ENCODE measurements at regions not wholly inside any gene's neighbourhood (a gene's known extent, or its start where the extent isn't known, plus 50 kb on each side); places are given as distances from the start of the nearest gene placed in this dataset.

DNA sequence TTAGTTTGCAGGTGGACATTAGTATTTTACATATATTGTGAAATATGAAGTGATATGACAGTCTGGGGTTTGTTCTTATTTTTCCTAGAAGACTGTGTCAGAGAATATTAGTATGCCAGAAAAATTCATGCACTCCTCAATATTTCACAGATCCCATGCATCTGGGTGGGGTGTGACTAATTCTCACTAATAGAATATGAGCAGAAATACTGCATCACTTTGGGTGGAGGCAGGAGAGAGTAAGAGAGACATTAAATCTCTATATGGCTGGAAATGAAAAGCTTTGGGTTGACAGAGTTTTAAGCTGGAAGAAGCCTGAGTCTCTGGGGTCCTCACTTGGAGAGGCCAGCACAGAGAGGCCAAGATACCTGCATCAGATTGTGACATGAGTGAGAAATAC lies 101.3 kb upstream of the DPH6 start:
- TF ChIP-seq, protein P1, sequence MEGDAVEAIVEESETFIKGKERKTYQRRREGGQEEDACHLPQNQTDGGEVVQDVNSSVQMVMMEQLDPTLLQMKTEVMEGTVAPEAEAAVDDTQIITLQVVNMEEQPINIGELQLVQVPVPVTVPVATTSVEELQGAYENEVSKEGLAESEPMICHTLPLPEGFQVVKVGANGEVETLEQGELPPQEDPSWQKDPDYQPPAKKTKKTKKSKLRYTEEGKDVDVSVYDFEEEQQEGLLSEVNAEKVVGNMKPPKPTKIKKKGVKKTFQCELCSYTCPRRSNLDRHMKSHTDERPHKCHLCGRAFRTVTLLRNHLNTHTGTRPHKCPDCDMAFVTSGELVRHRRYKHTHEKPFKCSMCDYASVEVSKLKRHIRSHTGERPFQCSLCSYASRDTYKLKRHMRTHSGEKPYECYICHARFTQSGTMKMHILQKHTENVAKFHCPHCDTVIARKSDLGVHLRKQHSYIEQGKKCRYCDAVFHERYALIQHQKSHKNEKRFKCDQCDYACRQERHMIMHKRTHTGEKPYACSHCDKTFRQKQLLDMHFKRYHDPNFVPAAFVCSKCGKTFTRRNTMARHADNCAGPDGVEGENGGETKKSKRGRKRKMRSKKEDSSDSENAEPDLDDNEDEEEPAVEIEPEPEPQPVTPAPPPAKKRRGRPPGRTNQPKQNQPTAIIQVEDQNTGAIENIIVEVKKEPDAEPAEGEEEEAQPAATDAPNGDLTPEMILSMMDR (IDR thresholded peaks at IDR 0.05; ENCODE audit: insufficient read depth, low read length, poor library complexity, severe bottlenecking), result no peak
- H3K36me3 ChIP-seq (ENCODE audit: control insufficient read depth, insufficient read depth, low read length), result no peaks in the 10 kb centered on the region
- no peak overlapping the region for H3K4me3 ChIP-seq (replicated peaks; ENCODE audit: low read depth, low read length)
- H3K27me3 ChIP-seq (replicated peaks; ENCODE audit: control insufficient read depth, insufficient read depth, low read length), result no peaks in the 10 kb centered on the region
- DNase-seq (ENCODE audit: extremely low read depth, insufficient read length), result no peak

DNA sequence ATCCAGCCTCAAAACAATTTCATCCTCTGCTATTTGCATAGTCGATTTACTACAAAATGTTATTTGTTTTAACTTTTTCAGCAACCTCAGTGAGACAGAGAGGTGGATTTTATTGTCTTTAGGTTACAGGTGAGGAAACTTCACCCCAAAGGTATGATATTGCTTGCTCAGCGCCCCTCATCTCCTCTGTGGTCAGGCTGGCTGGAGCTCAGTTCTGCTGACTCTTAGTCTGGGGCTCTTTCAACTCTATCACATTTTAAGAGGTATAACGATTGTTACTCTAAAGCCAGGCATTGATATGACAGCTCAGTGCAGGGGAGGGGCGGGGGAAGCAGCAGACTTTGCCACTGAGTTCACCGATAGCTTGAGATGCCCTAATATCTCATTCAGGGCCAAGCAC lies 103.0 kb upstream of the DPH6 start:
- no peak overlapping the region for H3K4me3 ChIP-seq (replicated peaks; ENCODE audit: low read depth, low read length)
- TF ChIP-seq, protein P1 (IDR thresholded peaks at IDR 0.05; ENCODE audit: insufficient read depth, low read length, poor library complexity, severe bottlenecking), result no peak
- DNase-seq (ENCODE audit: extremely low read depth, insufficient read length), result no peak
- H3K27me3 ChIP-seq (replicated peaks; ENCODE audit: control insufficient read depth, insufficient read depth, low read length), result no peaks in the 10 kb centered on the region
- H3K36me3 ChIP-seq (ENCODE audit: control insufficient read depth, insufficient read depth, low read length), result no peaks in the 10 kb centered on the region

DNA sequence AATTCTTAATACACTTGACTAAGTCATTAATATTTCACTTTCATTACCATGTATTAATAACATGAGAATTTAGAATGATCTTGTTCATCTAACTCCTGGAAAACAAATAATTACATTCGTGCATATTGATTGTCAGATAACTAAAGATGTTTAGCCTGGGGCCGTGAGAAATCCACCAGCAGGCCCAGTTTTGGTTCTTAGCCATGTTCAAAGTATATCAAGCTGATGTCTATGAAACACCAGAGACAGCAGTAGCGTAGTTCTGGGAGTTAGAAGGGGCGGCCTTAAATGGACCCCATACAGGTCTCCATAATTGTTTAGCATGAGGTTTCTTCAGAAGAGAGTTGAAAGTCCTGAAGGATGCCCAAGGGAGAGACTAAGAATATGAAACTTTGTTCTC lies 103.6 kb upstream of the DPH6 start:
- TF ChIP-seq, protein P1 (IDR thresholded peaks at IDR 0.05; ENCODE audit: insufficient read depth, low read length, poor library complexity, severe bottlenecking), result no peak
- no peak for DNase-seq (ENCODE audit: extremely low read depth, insufficient read length)
- Histone ChIP-seq H3K27me3 (replicated peaks; ENCODE audit: control insufficient read depth, insufficient read depth, low read length) (no peaks in the 10 kb centered on the region), H3K36me3 (ENCODE audit: control insufficient read depth, insufficient read depth, low read length) (no peaks in the 10 kb centered on the region), H3K4me3 (replicated peaks; ENCODE audit: low read depth, low read length) (no peak overlapping the region)

DNA sequence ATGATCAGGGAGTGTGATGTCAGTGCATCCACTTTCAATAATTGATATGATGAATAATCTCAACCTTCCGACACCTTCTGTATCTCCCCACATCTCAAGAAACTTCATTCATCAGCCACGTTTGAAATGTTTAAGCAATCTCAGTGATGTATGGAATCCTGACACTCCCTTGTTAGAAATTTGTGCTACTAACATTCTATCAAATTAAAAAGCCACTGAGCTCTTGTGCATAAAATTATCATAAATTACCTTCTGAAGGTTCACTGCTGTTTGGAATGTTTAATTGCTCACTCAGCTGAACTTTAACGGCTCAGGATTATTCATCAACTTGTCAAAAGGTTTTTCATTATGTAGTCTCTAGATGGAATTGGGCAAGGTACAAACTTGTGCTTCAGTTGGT lies 108.4 kb upstream of the DPH6 start:
- no peak for DNase-seq (ENCODE audit: extremely low read depth, insufficient read length)
- no peaks in the 10 kb centered on the region for H3K27me3 ChIP-seq (replicated peaks; ENCODE audit: control insufficient read depth, insufficient read depth, low read length)
- TF ChIP-seq, protein P1 (IDR thresholded peaks at IDR 0.05; ENCODE audit: insufficient read depth, low read length, poor library complexity, severe bottlenecking), result no peak
- H3K36me3 ChIP-seq (ENCODE audit: control insufficient read depth, insufficient read depth, low read length), result no peaks in the 10 kb centered on the region
- no peak overlapping the region for H3K4me3 ChIP-seq (replicated peaks; ENCODE audit: low read depth, low read length)

DNA sequence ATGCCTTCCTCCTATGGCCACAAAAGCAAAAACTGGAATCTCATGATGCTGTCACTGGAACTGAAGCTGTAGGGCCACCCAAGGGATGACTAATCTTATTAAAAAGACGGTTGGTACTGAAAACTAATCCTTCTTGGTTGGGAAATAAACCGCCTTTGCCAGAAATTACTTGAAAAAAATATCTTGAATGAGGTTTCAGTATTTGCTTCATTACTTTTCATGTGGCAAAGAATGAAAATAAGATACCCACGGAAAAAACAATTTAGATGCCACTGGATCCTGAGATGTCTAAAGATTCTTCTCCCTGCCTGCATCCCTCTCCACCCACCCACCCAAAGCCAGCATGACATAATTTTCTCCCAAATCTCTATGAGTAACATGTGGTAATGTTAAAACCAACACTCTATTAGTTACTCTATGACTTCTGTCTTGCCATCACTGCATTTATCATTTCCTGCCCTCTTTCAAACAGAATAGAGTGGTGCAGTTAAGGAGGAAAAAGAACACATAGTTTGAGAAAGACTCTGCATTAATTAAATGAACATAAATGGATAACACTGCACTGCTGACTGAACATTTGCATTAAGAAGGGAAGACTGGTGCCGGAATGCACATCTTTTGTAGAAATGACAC lies 111.8 kb upstream of the DPH6 start:
- H3K27me3 ChIP-seq (replicated peaks; ENCODE audit: control insufficient read depth, insufficient read depth, low read length), result no peaks in the 10 kb centered on the region; the same call in 1 of the 2 replicates
- DNase-seq (ENCODE audit: extremely low read depth, insufficient read length), result no peak
- H3K36me3 ChIP-seq (ENCODE audit: control insufficient read depth, insufficient read depth, low read length), result no peaks in the 10 kb centered on the region
- TF ChIP-seq, protein P1 (IDR thresholded peaks at IDR 0.05; ENCODE audit: insufficient read depth, low read length, poor library complexity, severe bottlenecking), result no peak
- H3K4me3 ChIP-seq (replicated peaks; ENCODE audit: low read depth, low read length), result no peak overlapping the region

DNA sequence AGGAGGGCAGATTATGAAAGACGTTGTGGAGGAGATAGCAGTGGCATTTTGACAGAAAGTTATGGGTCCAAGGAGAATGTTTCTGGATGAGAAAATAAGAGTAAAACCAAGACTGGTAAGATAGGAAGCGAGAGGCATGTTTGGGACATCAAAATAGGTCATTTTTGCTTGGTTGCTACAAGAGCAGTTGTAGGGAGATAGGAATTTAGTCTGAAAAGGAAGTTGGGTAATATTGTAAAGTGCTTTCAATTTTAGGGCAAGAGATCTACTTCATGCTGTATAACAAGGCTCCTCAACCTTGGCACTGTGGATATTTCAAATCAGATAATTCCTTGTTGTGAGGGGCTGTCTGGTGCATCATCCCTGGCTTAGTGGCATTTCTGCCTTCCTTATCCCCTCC lies 118.0 kb upstream of the DPH6 start:
- H3K36me3 ChIP-seq (ENCODE audit: control insufficient read depth, insufficient read depth, low read length), result no peaks in the 10 kb centered on the region

More for the DNA sequence above, 118.0 kb upstream of the DPH6 start:
- Histone ChIP-seq H3K4me3 (replicated peaks; ENCODE audit: low read depth, low read length) (no peak overlapping the region), H3K27me3 (replicated peaks; ENCODE audit: control insufficient read depth, insufficient read depth, low read length) (no peaks in the 10 kb centered on the region; the same call in 1 of the 2 replicates)
- no peak for DNase-seq (ENCODE audit: extremely low read depth, insufficient read length)
- TF ChIP-seq, protein P1 (IDR thresholded peaks at IDR 0.05; ENCODE audit: insufficient read depth, low read length, poor library complexity, severe bottlenecking), result no peak
